Natural killer cell (primary cell): ENCODE measurements at regions not wholly inside any gene's neighbourhood (a gene's known extent, or its start where the extent isn't known, plus 50 kb on each side); places are given as distances from the start of the nearest gene placed in this dataset.

Source experiments
- ATAC-seq, 3 donors: fragments of 150-1000 bp in 2 of 3; fragments of 200-7000 bp in 1 of 3; cut with Tn5 transposase; 1 replicate in 1 of 3; 2 replicates in 2 of 3; pipeline ENCODE4 v1.10.0; 2021; ENCODE audit warnings: mild to moderate bottlenecking in 2 of 3, moderate library complexity in 2 of 3
- DNase-seq, 2 donors: peaks; one replicate each; pipeline versions ENCODE4 v3.0.0 to v3.0.0-alpha.2; 2013 to 2021; ENCODE audit warnings: mixed read lengths in 1 of 2
- H3K27ac ChIP-seq: one replicate; pipeline ENCODE4 v1.5.1; 2013; ENCODE audit warnings: mild to moderate bottlenecking, low read length
- H3K27me3 ChIP-seq: one replicate; pipeline ENCODE4 v1.6.1; 2013; ENCODE audit warnings: low read length; ENCODE audit not compliant: control insufficient read depth, insufficient read depth
- H3K36me3 ChIP-seq: one replicate; pipeline ENCODE4 v1.6.1; 2013; ENCODE audit warnings: low read length; ENCODE audit not compliant: control insufficient read depth, insufficient read depth
- H3K4me1 ChIP-seq: one replicate; pipeline ENCODE4 v1.6.1; 2013; ENCODE audit warnings: low read length; ENCODE audit not compliant: control insufficient read depth, insufficient read depth
- H3K4me3 ChIP-seq: one replicate; pipeline ENCODE4 v1.5.1; 2013; ENCODE audit warnings: low read length
- H3K9me3 ChIP-seq: one replicate; pipeline ENCODE4 v1.6.1; 2013; ENCODE audit warnings: low read length; ENCODE audit not compliant: control insufficient read depth, insufficient read depth
- H3K27ac Mint-ChIP-seq, 2 donors: one replicate each; pipeline ENCODE4 v1.8.0; 2022; ENCODE audit warnings: mild to moderate bottlenecking in 2 of 2, mixed read lengths in 2 of 2, moderate library complexity in 1 of 2
- H3K27me3 Mint-ChIP-seq, 2 donors: one replicate each; pipeline ENCODE4 v1.8.0; 2022; ENCODE audit warnings: low read depth in 2 of 2, mixed read lengths in 2 of 2
- H3K36me3 Mint-ChIP-seq: one replicate; pipeline ENCODE4 v1.8.0; 2022; ENCODE audit warnings: mixed read lengths
- H3K4me1 Mint-ChIP-seq, 2 donors: one replicate each; pipeline ENCODE4 v1.8.0; 2022; ENCODE audit warnings: mixed read lengths in 2 of 2
- H3K4me3 Mint-ChIP-seq: one replicate; pipeline ENCODE4 v1.8.0; 2022; ENCODE audit warnings: mild to moderate bottlenecking, moderate library complexity, mixed read lengths
- H3K9me3 Mint-ChIP-seq, 2 donors: one replicate each; pipeline ENCODE4 v1.8.0; 2022; ENCODE audit warnings: mixed read lengths in 2 of 2
- WGBS: methylation state at CpG from one replicate; pipeline ENCODE4 v1.1.7; 2013; ENCODE audit warnings: missing lambda C conversion rate; ENCODE audit not compliant: insufficient coverage; 5-methylcytosine and 5-hydroxymethylcytosine counted together
- intact Hi-C: fragments of 100-400 bp; cut with micrococcal nuclease; formaldehyde crosslinking; loops from one replicate; pipeline ENCODE4 v1.14.2; 2022
- TF ChIP-seq, protein P1 (sequence below): fragments of 200-600 bp; IDR thresholded peaks from one replicate; pipeline ENCODE4 v1.8.0; 2022; ENCODE audit warnings: antibody characterized with exemption

DNA sequence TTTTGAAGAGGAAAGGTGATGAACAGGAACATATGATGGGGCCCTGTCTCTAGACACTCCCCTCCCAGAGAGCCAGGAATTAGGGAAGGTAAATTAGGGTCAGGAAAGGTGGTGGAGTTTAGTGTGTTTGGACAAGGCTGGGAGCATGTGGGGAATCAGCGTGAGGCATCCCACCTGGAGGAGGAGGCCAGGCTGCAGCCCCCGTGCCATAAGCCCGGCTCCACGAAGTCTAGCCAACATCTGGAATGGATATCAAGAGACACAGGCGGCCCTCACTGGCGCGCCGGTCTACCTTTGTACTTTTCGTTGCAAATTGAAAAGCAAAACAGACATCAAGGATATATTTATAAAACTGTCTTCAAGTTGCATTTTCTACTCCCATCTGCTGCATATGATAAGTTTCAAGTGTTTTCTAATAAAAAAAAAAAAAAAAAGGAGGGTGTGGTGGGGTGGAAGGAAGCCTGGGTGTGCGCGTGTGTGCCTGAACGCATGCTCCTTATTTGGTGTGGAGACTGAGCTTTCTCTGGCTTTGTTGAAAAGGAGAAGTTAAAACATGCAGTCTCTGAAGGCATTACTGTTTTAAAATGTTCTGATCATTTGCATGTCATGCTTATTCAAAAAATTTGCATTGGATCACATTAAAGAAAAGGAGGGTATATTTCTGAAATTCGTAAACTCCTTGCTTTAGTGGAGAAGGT is 546.7 kb upstream of the ID2 start:
- Mint-ChIP-seq H3K4me1 (peaks cover 46 to 47% of the 10 kb centered on the region in 2 donors), H3K36me3 (no peaks in the 10 kb centered on the region), H3K27me3 (no peaks in the 10 kb centered on the region), H3K27ac (peak overlapping the region in 1 of 2 donors; percentile 44), H3K9me3 (peaks cover 0 to 2% of the 10 kb centered on the region in 2 donors), H3K4me3 (no peak overlapping the region)
- intact Hi-C loops = no loop called here
- no peak overlapping the region for H3K4me3 ChIP-seq
- TF ChIP-seq, protein P1, sequence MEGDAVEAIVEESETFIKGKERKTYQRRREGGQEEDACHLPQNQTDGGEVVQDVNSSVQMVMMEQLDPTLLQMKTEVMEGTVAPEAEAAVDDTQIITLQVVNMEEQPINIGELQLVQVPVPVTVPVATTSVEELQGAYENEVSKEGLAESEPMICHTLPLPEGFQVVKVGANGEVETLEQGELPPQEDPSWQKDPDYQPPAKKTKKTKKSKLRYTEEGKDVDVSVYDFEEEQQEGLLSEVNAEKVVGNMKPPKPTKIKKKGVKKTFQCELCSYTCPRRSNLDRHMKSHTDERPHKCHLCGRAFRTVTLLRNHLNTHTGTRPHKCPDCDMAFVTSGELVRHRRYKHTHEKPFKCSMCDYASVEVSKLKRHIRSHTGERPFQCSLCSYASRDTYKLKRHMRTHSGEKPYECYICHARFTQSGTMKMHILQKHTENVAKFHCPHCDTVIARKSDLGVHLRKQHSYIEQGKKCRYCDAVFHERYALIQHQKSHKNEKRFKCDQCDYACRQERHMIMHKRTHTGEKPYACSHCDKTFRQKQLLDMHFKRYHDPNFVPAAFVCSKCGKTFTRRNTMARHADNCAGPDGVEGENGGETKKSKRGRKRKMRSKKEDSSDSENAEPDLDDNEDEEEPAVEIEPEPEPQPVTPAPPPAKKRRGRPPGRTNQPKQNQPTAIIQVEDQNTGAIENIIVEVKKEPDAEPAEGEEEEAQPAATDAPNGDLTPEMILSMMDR = no peak
- 78% methylated on average over 13 of the region's 13 CpGs for WGBS
- no peaks in the 10 kb centered on the region for H3K36me3 ChIP-seq
- DNase-seq = no peak
- no peaks in the 10 kb centered on the region for H3K9me3 ChIP-seq
- no peak for ATAC-seq
- H3K27me3 ChIP-seq = no peaks in the 10 kb centered on the region
- peaks cover 6% of the 10 kb centered on the region for H3K4me1 ChIP-seq
- H3K27ac ChIP-seq = no peak overlapping the region

DNA sequence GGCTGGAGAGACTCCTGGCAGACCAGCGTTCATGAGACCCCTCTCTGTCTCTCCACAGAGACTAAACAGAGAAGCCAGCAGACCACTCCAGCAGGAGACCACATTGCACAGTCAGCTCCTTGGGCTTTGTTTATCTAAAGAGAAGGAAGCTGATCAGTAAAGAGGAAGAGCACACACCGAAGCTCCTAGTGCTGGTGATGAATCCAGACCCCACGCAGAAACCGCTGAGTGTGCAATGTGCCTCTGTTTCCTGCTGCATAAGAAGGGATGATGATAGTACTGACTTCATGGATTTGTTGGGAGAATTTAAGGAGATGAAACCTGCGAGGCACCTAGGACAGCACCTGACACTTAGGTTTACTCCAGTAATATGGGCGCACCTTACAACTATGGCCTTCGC is 544.1 kb upstream of the ID2 start:
- TF ChIP-seq, protein P1 = no peak
- no peaks in the 10 kb centered on the region for H3K36me3 Mint-ChIP-seq
- H3K27ac ChIP-seq = no peak overlapping the region
- WGBS = 72% methylated on average over 7 of the region's 7 CpGs
- H3K4me1 ChIP-seq = peaks cover 6% of the 10 kb centered on the region
- no peaks in the 10 kb centered on the region for H3K36me3 ChIP-seq
- H3K9me3 Mint-ChIP-seq = peaks cover 0 to 2% of the 10 kb centered on the region in 2 donors
- H3K27me3 Mint-ChIP-seq = no peaks in the 10 kb centered on the region
- no peaks in the 10 kb centered on the region for H3K27me3 ChIP-seq
- no peak overlapping the region for H3K4me3 Mint-ChIP-seq
- intact Hi-C loops = no loop called here
- ATAC-seq (no peak), DNase-seq (no peak)
- no peak overlapping the region for H3K27ac Mint-ChIP-seq
- H3K4me1 Mint-ChIP-seq = peaks cover 56 to 59% of the 10 kb centered on the region in 2 donors
- H3K9me3 ChIP-seq = no peaks in the 10 kb centered on the region
- no peak overlapping the region for H3K4me3 ChIP-seq

DNA sequence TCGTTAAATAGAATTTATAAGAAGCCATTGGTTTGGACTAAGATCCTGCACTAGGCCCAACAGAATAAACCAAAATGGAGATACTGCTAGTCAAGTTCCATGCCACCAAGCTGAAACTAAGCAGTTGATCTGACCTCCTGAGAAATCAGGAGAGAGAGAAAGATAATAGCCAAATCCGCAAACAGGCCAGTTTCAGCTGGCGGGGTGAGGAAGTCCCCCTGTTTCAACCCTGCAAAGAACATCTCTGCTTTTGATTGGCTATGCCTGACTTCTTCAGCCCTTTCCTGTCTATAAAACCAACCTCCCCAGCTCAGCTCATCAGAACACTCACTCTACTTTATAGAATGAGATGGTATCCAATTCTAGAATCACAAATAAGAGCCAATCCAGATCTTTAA is 543.3 kb upstream of the ID2 start:
- Histone ChIP-seq H3K27me3 (no peaks in the 10 kb centered on the region), H3K4me1 (peaks cover 6% of the 10 kb centered on the region), H3K9me3 (no peaks in the 10 kb centered on the region), H3K36me3 (no peaks in the 10 kb centered on the region), H3K4me3 (no peak overlapping the region), H3K27ac (no peak overlapping the region)
- H3K36me3 Mint-ChIP-seq = no peaks in the 10 kb centered on the region
- H3K4me3 Mint-ChIP-seq = no peak overlapping the region
- H3K27ac Mint-ChIP-seq = no peak overlapping the region
- no peak for DNase-seq
- 95% methylated on average over 2 of the region's 3 CpGs for WGBS
- H3K9me3 Mint-ChIP-seq = peaks cover 0 to 2% of the 10 kb centered on the region in 2 donors
- H3K27me3 Mint-ChIP-seq = no peaks in the 10 kb centered on the region
- intact Hi-C loops = no loop called here
- peaks cover 52% of the 10 kb centered on the region in 2 donors for H3K4me1 Mint-ChIP-seq
- ATAC-seq = no peak
- TF ChIP-seq, protein P1 = no peak
